OCI-LY3 (cell line): ENCODE measurements at regions not wholly inside any gene's neighbourhood (a gene's known extent, or its start where the extent isn't known, plus 50 kb on each side); places are given as distances from the start of the nearest gene placed in this dataset.

Source experiments
- CTCF ChIP-seq: fragments of 200-600, 300-600 bp; sonication (generic); IDR thresholded peaks from 2 replicates; pipeline ENCODE4 v1.5.1; 2014; ENCODE audit warnings: antibody characterized with exemption, low read length, low read depth
- EZH2phosphoT487 ChIP-seq: fragments of 200-600 bp; shearing (Covaris generic); IDR thresholded peaks from 2 replicates; pipeline ENCODE4 v1.6.1; 2018; ENCODE audit warnings: antibody characterized with exemption, mixed run types, low read depth

- TF ChIP-seq CTCF: no peak
- TF ChIP-seq EZH2phosphoT487: no peak
Observed at GRCh38 chr2:144670080-144670479, 150.2 kb upstream of the ZEB2 start.
